MM.1S (cell line): ENCODE measurements at regions not wholly inside any gene's neighbourhood (a gene's known extent, or its start where the extent isn't known, plus 50 kb on each side); places are given as distances from the start of the nearest gene placed in this dataset.

Experiments used
- EZH2 ChIP-seq: fragments of 300-600 bp; sonication (generic); optimal IDR thresholded peaks from 2 replicates; pipeline ENCODE3; 2017; ENCODE audit warnings: low read depth, mild to moderate bottlenecking, antibody characterized with exemption, low read length, mixed read lengths
- EZH2phosphoT487 ChIP-seq: fragments of 300-600 bp; sonication (generic); IDR thresholded peaks from 2 replicates; pipeline ENCODE4 v1.6.1; 2018; ENCODE audit warnings: antibody characterized with exemption, low read length
- TF ChIP-seq, protein P1 (sequence below): fragments of 300-600 bp; sonication (generic); IDR thresholded peaks from 2 replicates; pipeline ENCODE4 v1.5.1; 2016; ENCODE audit warnings: antibody characterized with exemption, low read length, mixed read lengths

DNA sequence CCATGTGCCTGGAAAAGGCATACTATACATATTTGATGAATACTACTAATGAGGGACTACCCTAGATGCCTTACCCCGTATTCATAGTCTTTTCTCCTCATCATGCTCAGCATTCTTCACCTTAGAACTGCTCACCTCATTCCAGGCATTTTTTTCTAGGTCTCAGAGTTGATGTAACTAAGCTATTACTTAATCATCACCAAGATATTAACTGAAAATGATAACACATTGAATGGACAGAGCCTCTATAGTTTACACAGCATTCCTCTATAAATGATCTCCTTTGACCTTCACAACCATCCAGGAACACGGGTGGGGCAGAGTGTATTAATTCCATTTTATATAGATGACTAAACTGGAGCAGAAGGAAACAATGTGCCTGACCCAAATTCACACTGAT, 174.1 kb upstream of the DPH6 start:
- TF ChIP-seq, protein P1, sequence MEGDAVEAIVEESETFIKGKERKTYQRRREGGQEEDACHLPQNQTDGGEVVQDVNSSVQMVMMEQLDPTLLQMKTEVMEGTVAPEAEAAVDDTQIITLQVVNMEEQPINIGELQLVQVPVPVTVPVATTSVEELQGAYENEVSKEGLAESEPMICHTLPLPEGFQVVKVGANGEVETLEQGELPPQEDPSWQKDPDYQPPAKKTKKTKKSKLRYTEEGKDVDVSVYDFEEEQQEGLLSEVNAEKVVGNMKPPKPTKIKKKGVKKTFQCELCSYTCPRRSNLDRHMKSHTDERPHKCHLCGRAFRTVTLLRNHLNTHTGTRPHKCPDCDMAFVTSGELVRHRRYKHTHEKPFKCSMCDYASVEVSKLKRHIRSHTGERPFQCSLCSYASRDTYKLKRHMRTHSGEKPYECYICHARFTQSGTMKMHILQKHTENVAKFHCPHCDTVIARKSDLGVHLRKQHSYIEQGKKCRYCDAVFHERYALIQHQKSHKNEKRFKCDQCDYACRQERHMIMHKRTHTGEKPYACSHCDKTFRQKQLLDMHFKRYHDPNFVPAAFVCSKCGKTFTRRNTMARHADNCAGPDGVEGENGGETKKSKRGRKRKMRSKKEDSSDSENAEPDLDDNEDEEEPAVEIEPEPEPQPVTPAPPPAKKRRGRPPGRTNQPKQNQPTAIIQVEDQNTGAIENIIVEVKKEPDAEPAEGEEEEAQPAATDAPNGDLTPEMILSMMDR, result no peak
- TF ChIP-seq EZH2 (no peak), EZH2phosphoT487 (no peak)
